Neutrophil (primary cell): ENCODE measurements at regions not wholly inside any gene's neighbourhood (a gene's known extent, or its start where the extent isn't known, plus 50 kb on each side); places are given as distances from the start of the nearest gene placed in this dataset.

Experiments
- H3K27ac ChIP-seq: fragments of 200-600 bp; sonication (generic); 2 replicates; pipeline ENCODE4 v1.5.1; 2016; ENCODE audit warnings: mild to moderate bottlenecking, moderate library complexity
- H3K27me3 ChIP-seq: fragments of 200-600 bp; sonication (generic); 2 replicates; pipeline ENCODE4 v1.6.0; 2016; ENCODE audit warnings: mild to moderate bottlenecking
- H3K36me3 ChIP-seq: fragments of 200-600 bp; sonication (generic); 2 replicates; pipeline ENCODE4 v1.5.1; 2017
- H3K4me1 ChIP-seq, 2 experiments: fragments of 200-600 bp in 1 of 2; sonication (generic) in 1 of 2; 1 replicate in 1 of 2; 2 replicates in 1 of 2; pipeline versions ENCODE4 v1.5.1 to v1.6.1; 2013 to 2016; ENCODE audit warnings: low read depth in 1 of 2, low read length in 1 of 2, mild to moderate bottlenecking in 1 of 2, moderate library complexity in 1 of 2; ENCODE audit not compliant: control insufficient read depth in 1 of 2, insufficient read depth in 1 of 2
- H3K4me3 ChIP-seq, 2 experiments: fragments of 200-600 bp in 1 of 2; sonication (generic) in 1 of 2; 1 replicate in 1 of 2; 2 replicates in 1 of 2; pipeline ENCODE4 v1.5.1; 2013 to 2016; ENCODE audit warnings: low read depth in 1 of 2, low read length in 1 of 2, mild to moderate bottlenecking in 1 of 2, moderate library complexity in 1 of 2
- H3K9me3 ChIP-seq: fragments of 200-600 bp; sonication (generic); 2 replicates; pipeline ENCODE4 v1.5.1; 2016
- TF ChIP-seq, protein P1 (sequence below): fragments of 200-600 bp; sonication (generic); IDR thresholded peaks from 2 replicates; pipeline ENCODE4 v1.5.1; 2016; ENCODE audit warnings: antibody characterized with exemption

- H3K9me3 ChIP-seq: no peaks in the 10 kb centered on the region
- H3K36me3 ChIP-seq: no peaks in the 10 kb centered on the region
- TF ChIP-seq, protein P1, sequence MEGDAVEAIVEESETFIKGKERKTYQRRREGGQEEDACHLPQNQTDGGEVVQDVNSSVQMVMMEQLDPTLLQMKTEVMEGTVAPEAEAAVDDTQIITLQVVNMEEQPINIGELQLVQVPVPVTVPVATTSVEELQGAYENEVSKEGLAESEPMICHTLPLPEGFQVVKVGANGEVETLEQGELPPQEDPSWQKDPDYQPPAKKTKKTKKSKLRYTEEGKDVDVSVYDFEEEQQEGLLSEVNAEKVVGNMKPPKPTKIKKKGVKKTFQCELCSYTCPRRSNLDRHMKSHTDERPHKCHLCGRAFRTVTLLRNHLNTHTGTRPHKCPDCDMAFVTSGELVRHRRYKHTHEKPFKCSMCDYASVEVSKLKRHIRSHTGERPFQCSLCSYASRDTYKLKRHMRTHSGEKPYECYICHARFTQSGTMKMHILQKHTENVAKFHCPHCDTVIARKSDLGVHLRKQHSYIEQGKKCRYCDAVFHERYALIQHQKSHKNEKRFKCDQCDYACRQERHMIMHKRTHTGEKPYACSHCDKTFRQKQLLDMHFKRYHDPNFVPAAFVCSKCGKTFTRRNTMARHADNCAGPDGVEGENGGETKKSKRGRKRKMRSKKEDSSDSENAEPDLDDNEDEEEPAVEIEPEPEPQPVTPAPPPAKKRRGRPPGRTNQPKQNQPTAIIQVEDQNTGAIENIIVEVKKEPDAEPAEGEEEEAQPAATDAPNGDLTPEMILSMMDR: no peak
- H3K27me3 ChIP-seq: no peaks in the 10 kb centered on the region
- no peak overlapping the region for H3K4me3 ChIP-seq
- H3K4me1 ChIP-seq: no peaks in the 10 kb centered on the region
- no peak overlapping the region for H3K27ac ChIP-seq
Observed at GRCh38 chr12:126998747-126999285, 1268.2 kb upstream of the TMEM132C start.

DNA sequence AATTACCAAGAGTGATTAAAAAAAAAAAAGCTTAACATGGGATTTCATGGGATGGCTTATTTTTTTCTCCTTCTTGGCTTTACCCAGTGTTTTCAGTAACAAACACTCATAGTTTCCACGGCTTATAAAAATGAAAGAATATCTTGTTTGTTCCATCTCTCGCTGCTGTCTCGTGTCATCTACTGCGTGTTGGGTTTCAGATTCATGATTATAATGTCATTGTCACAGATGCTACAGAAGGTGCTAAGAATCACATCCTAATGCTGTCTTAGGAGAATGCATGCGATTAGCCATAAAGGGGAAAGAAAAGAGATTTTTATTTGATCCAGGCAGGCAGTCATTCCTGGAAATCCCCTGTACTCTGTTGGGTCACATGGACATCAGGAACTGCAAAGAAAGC lies 1267.6 kb upstream of the TMEM132C start:
- no peaks in the 10 kb centered on the region for H3K4me1 ChIP-seq

GRCh38 chr12:127005406-127005805 lies 1261.6 kb upstream of the TMEM132C start:
- H3K4me3 ChIP-seq: no peak overlapping the region
- TF ChIP-seq, protein P1: no peak
- no peaks in the 10 kb centered on the region for H3K27me3 ChIP-seq
- H3K4me1 ChIP-seq: no peaks in the 10 kb centered on the region
- H3K27ac ChIP-seq: no peak overlapping the region
- H3K9me3 ChIP-seq: no peaks in the 10 kb centered on the region
- H3K36me3 ChIP-seq: no peaks in the 10 kb centered on the region

More for the DNA sequence above, 1267.6 kb upstream of the TMEM132C start:
- Histone ChIP-seq H3K4me3 (no peak overlapping the region), H3K9me3 (no peaks in the 10 kb centered on the region), H3K27me3 (no peaks in the 10 kb centered on the region), H3K36me3 (no peaks in the 10 kb centered on the region), H3K27ac (no peak overlapping the region)
- TF ChIP-seq, protein P1: no peak

DNA sequence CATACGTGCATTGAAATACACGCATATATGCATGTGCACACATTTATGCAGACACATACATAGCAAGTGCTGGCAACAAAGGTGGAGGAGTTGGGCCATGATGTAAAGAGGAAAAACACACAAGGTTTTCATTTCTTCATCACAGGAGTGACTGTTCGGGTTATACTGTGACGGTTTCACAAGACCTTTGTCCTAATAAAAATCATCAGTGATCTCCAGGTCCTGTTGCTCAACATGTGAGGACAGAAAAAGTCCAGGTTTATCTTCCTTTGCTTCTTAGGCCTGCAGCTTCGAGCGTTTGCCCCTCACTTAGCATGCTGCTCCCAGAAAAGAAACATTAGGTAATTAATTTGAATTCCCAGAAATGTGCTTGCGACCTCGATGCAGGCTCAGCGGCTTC lies 1260.0 kb upstream of the TMEM132C start:
- Histone ChIP-seq H3K4me3 (no peak overlapping the region), H3K4me1 (no peaks in the 10 kb centered on the region), H3K9me3 (no peaks in the 10 kb centered on the region), H3K27me3 (no peaks in the 10 kb centered on the region), H3K27ac (no peak overlapping the region), H3K36me3 (no peaks in the 10 kb centered on the region)
- TF ChIP-seq, protein P1: no peak

GRCh38 chr12:127008755-127009403 lies 1258.1 kb upstream of the TMEM132C start:
- no peak overlapping the region for H3K4me3 ChIP-seq
- no peaks in the 10 kb centered on the region for H3K9me3 ChIP-seq
- no peak overlapping the region for H3K27ac ChIP-seq
- no peaks in the 10 kb centered on the region for H3K27me3 ChIP-seq
- no peaks in the 10 kb centered on the region for H3K36me3 ChIP-seq
- no peaks in the 10 kb centered on the region for H3K4me1 ChIP-seq
- TF ChIP-seq, protein P1: no peak
